SK-N-SH treated with all-trans-retinoic acid at 6 μM for 48 hours (cell line): ENCODE measurements at regions not wholly inside any gene's neighbourhood (a gene's known extent, or its start where the extent isn't known, plus 50 kb on each side); places are given as distances from the start of the nearest gene placed in this dataset.

ENCODE experiments used
- ATAC-seq: fragments of 200-7000 bp; cut with Tn5 transposase; 3 replicates; pipeline ENCODE4 v1.9.1; 2020; ENCODE audit warnings: mild to moderate bottlenecking, moderate library complexity
- ARNTL ChIP-seq: fragments of 450-650 bp; formaldehyde crosslinking; IDR thresholded peaks from 2 replicates; pipeline ENCODE4 v1.5.0; 2020; ENCODE audit warnings: low read depth, mild to moderate bottlenecking, moderate library complexity, borderline replicate concordance
- BACH2 ChIP-seq: fragments of 250-450 bp; sonication (Bioruptor Pico); IDR thresholded peaks from 2 replicates; pipeline ENCODE4 v1.9.0; 2021; ENCODE audit warnings: mild to moderate bottlenecking, borderline replicate concordance
- CSDC2 ChIP-seq: fragments of 250-450 bp; sonication (Bioruptor Pico); IDR thresholded peaks from 2 replicates; pipeline ENCODE4 v1.5.0; 2020; ENCODE audit warnings: mild to moderate bottlenecking, moderate library complexity
- ESRRG ChIP-seq: fragments of 250-450 bp; sonication (Bioruptor Pico); IDR thresholded peaks from 2 replicates; pipeline ENCODE4 v1.6.1; 2021; ENCODE audit warnings: mild to moderate bottlenecking
- GLIS3 ChIP-seq: fragments of 250-450 bp; sonication (Bioruptor Pico); IDR thresholded peaks from 2 replicates; pipeline ENCODE4 v1.5.0; 2020; ENCODE audit warnings: mild to moderate bottlenecking, moderate library complexity
- OSR1 ChIP-seq: fragments of 250-450 bp; sonication (Bioruptor Pico); IDR thresholded peaks from 2 replicates; pipeline ENCODE4 v1.8.0; 2022; ENCODE audit warnings: moderate library complexity, mild to moderate bottlenecking, inconsistent platforms
- PPARA ChIP-seq: fragments of 250-450 bp; sonication (Bioruptor Pico); IDR thresholded peaks from 2 replicates; pipeline ENCODE4 v1.5.0; 2020; ENCODE audit warnings: mild to moderate bottlenecking, borderline replicate concordance
- RARB ChIP-seq: fragments of 250-450 bp; sonication (Bioruptor Pico); IDR thresholded peaks from 2 replicates; pipeline ENCODE4 v1.8.0; 2021; ENCODE audit warnings: mild to moderate bottlenecking, moderate library complexity
- TCF4 ChIP-seq: fragments of 250-450 bp; sonication (Bioruptor Pico); IDR thresholded peaks from 2 replicates; pipeline ENCODE4 v1.8.0; 2021; ENCODE audit warnings: mild to moderate bottlenecking, moderate library complexity, borderline replicate concordance
- TOX ChIP-seq: fragments of 250-450 bp; sonication (Bioruptor Pico); IDR thresholded peaks from 2 replicates; pipeline ENCODE4 v1.8.0; 2021; ENCODE audit warnings: mild to moderate bottlenecking, moderate library complexity, borderline replicate concordance
- ZC3H10 ChIP-seq: fragments of 250-450 bp; sonication (Bioruptor Pico); IDR thresholded peaks from 2 replicates; pipeline ENCODE4 v1.5.1; 2021; ENCODE audit warnings: mild to moderate bottlenecking, moderate library complexity
- ZFP3 ChIP-seq: fragments of 250-450 bp; sonication (Bioruptor Pico); IDR thresholded peaks from 2 replicates; pipeline ENCODE4 v1.5.0; 2020; ENCODE audit warnings: mild to moderate bottlenecking, moderate library complexity
- ZFP30 ChIP-seq: fragments of 450-650 bp; formaldehyde crosslinking; IDR thresholded peaks from 2 replicates; pipeline ENCODE4 v1.5.0; 2022; ENCODE audit warnings: mild to moderate bottlenecking, moderate library complexity
- ZNF565 ChIP-seq: fragments of 450-650 bp; formaldehyde crosslinking; conservative IDR thresholded peaks from 2 replicates; pipeline ENCODE4 v1.5.0; 2020; ENCODE audit warnings: low read depth, mild to moderate bottlenecking, moderate library complexity
- ZNF70 ChIP-seq: fragments of 450-650 bp; formaldehyde crosslinking; IDR thresholded peaks from 2 replicates; pipeline ENCODE4 v1.5.0; 2020; ENCODE audit warnings: mild to moderate bottlenecking, moderate library complexity
- ZNF8 ChIP-seq: fragments of 450-650 bp; formaldehyde crosslinking; IDR thresholded peaks from 2 replicates; pipeline ENCODE4 v1.5.0; 2020; ENCODE audit warnings: mild to moderate bottlenecking, moderate library complexity
- TF ChIP-seq, protein P1 (sequence below): fragments of 250-450 bp; sonication (Bioruptor Pico); IDR thresholded peaks from 2 replicates; pipeline ENCODE4 v1.5.1; 2021; ENCODE audit warnings: mild to moderate bottlenecking, moderate library complexity
- TF ChIP-seq, protein P2 (sequence below): fragments of 250-450 bp; sonication (Bioruptor Pico); IDR thresholded peaks from 2 replicates; pipeline ENCODE4 v1.5.1; 2020; ENCODE audit warnings: low read depth, mild to moderate bottlenecking, moderate library complexity
- TF ChIP-seq, protein P3 (sequence below): fragments of 250-450 bp; sonication (Bioruptor Pico); IDR thresholded peaks from 2 replicates; pipeline ENCODE4 v1.8.0; 2020; ENCODE audit warnings: mild to moderate bottlenecking, moderate library complexity, borderline replicate concordance
- TF ChIP-seq, protein P4 (sequence below): fragments of 250-450 bp; sonication (Bioruptor Pico); IDR thresholded peaks from 2 replicates; pipeline ENCODE4 v1.5.0; 2020; ENCODE audit warnings: mild to moderate bottlenecking, moderate library complexity
- TF ChIP-seq, protein P5 (sequence below): fragments of 250-450 bp; sonication (Bioruptor Pico); IDR thresholded peaks from 2 replicates; pipeline ENCODE4 v1.8.0; 2021; ENCODE audit warnings: low read depth, mild to moderate bottlenecking, moderate library complexity, borderline replicate concordance

DNA sequence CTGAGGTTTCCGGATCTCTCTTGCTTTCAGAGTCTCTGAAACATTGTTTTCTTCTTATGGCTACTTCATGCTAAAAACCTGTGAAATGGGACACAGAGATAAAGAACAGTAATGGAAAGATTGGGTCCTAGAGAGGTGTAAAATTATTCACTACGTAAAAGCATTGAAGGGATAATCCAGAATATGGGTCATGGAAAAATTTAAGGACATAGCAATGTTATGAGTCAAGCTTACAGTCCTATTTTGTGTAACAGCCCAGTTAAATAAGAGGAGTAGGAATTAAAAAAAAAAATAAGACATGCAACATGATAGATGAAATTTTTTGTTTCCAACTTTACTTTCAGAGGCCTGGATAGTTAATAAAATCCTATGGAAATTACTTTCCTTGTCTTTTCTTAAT is 61.9 kb upstream of the ELL2 start:
- TF ChIP-seq ESRRG (CRISPR knock-in tag) (no peak), ZFP30 (CRISPR knock-in tag) (no peak), TOX (CRISPR knock-in tag) (no peak), GLIS3 (CRISPR knock-in tag) (no peak), PPARA (CRISPR knock-in tag) (no peak), BACH2 (CRISPR knock-in tag) (no peak), RARB (CRISPR knock-in tag) (no peak), ZC3H10 (CRISPR knock-in tag) (no peak), ZNF70 (CRISPR knock-in tag) (no peak), OSR1 (CRISPR knock-in tag) (no peak), CSDC2 (no peak), ZNF565 (CRISPR knock-in tag) (no peak), ZFP3 (no peak), ZNF8 (CRISPR knock-in tag) (no peak), TCF4 (CRISPR knock-in tag) (no peak)
- TF ChIP-seq, protein P1, sequence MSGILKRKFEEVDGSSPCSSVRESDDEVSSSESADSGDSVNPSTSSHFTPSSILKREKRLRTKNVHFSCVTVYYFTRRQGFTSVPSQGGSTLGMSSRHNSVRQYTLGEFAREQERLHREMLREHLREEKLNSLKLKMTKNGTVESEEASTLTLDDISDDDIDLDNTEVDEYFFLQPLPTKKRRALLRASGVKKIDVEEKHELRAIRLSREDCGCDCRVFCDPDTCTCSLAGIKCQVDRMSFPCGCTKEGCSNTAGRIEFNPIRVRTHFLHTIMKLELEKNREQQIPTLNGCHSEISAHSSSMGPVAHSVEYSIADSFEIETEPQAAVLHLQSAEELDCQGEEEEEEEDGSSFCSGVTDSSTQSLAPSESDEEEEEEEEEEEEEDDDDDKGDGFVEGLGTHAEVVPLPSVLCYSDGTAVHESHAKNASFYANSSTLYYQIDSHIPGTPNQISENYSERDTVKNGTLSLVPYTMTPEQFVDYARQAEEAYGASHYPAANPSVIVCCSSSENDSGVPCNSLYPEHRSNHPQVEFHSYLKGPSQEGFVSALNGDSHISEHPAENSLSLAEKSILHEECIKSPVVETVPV (CRISPR knock-in tag), result no peak
- TF ChIP-seq, protein P2, sequence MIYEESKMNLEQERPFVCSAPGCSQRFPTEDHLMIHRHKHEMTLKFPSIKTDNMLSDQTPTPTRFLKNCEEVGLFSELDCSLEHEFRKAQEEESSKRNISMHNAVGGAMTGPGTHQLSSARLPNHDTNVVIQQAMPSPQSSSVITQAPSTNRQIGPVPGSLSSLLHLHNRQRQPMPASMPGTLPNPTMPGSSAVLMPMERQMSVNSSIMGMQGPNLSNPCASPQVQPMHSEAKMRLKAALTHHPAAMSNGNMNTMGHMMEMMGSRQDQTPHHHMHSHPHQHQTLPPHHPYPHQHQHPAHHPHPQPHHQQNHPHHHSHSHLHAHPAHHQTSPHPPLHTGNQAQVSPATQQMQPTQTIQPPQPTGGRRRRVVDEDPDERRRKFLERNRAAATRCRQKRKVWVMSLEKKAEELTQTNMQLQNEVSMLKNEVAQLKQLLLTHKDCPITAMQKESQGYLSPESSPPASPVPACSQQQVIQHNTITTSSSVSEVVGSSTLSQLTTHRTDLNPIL, result no peak
- TF ChIP-seq, protein P3, sequence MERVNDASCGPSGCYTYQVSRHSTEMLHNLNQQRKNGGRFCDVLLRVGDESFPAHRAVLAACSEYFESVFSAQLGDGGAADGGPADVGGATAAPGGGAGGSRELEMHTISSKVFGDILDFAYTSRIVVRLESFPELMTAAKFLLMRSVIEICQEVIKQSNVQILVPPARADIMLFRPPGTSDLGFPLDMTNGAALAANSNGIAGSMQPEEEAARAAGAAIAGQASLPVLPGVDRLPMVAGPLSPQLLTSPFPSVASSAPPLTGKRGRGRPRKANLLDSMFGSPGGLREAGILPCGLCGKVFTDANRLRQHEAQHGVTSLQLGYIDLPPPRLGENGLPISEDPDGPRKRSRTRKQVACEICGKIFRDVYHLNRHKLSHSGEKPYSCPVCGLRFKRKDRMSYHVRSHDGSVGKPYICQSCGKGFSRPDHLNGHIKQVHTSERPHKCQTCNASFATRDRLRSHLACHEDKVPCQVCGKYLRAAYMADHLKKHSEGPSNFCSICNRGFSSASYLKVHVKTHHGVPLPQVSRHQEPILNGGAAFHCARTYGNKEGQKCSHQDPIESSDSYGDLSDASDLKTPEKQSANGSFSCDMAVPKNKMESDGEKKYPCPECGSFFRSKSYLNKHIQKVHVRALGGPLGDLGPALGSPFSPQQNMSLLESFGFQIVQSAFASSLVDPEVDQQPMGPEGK (CRISPR knock-in tag), result no peak
- TF ChIP-seq, protein P4, sequence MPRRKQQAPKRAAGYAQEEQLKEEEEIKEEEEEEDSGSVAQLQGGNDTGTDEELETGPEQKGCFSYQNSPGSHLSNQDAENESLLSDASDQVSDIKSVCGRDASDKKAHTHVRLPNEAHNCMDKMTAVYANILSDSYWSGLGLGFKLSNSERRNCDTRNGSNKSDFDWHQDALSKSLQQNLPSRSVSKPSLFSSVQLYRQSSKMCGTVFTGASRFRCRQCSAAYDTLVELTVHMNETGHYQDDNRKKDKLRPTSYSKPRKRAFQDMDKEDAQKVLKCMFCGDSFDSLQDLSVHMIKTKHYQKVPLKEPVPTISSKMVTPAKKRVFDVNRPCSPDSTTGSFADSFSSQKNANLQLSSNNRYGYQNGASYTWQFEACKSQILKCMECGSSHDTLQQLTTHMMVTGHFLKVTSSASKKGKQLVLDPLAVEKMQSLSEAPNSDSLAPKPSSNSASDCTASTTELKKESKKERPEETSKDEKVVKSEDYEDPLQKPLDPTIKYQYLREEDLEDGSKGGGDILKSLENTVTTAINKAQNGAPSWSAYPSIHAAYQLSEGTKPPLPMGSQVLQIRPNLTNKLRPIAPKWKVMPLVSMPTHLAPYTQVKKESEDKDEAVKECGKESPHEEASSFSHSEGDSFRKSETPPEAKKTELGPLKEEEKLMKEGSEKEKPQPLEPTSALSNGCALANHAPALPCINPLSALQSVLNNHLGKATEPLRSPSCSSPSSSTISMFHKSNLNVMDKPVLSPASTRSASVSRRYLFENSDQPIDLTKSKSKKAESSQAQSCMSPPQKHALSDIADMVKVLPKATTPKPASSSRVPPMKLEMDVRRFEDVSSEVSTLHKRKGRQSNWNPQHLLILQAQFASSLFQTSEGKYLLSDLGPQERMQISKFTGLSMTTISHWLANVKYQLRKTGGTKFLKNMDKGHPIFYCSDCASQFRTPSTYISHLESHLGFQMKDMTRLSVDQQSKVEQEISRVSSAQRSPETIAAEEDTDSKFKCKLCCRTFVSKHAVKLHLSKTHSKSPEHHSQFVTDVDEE (CRISPR knock-in tag), result no peak
- TF ChIP-seq, protein P5, sequence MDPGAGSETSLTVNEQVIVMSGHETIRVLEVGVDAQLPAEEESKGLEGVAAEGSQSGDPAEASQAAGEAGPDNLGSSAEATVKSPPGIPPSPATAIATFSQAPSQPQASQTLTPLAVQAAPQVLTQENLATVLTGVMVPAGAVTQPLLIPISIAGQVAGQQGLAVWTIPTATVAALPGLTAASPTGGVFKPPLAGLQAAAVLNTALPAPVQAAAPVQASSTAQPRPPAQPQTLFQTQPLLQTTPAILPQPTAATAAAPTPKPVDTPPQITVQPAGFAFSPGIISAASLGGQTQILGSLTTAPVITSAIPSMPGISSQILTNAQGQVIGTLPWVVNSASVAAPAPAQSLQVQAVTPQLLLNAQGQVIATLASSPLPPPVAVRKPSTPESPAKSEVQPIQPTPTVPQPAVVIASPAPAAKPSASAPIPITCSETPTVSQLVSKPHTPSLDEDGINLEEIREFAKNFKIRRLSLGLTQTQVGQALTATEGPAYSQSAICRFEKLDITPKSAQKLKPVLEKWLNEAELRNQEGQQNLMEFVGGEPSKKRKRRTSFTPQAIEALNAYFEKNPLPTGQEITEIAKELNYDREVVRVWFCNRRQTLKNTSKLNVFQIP (CRISPR knock-in tag), result no peak
- peak; percentile 60 for ATAC-seq

DNA sequence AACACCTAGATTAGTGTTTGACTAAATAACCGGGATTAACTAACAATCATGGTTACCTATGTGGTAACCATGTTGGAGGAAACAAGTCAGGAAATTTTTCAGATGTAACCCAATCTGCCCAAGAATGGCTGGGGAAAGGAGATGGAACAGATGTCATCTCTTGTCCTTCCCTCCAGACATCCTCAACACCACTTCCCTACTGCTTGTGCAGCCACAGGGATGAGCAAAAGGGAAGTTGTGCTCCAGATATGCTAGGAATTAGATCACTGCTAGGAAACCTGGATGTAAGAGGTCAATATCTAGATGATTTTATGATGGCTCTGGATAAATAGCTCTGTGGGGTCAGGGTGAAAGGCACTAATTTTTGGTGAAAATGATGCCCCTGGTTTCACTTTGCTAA is 61.3 kb upstream of the ELL2 start:
- ATAC-seq, result peak; percentile 46; the same call in 2 of the 3 replicates

DNA sequence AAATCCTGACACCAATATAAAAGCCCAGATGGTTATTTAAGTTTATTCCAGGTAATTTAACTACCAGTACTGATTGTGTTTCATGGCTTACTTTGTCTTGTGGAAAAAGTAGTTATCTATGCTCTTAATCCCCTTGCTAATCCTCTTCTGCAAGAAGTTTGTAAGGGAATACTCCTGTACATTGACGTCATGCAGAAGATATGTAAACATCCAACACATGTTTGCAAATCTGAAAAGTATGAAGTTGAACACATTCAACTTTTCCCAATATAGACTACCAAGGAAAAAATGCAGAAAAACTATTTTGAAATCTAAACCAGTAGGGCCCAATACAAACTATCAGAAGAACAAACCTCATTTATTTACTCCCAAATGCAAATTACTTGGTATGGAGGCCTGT is 56.3 kb upstream of the ELL2 start:
- ATAC-seq, result no peak
- TF ChIP-seq, protein P1 (CRISPR knock-in tag), result no peak
- TF ChIP-seq ZNF565 (CRISPR knock-in tag) (no peak), RARB (CRISPR knock-in tag) (no peak), CSDC2 (no peak), ARNTL (CRISPR knock-in tag) (no peak), ZNF70 (CRISPR knock-in tag) (no peak), PPARA (CRISPR knock-in tag) (no peak), BACH2 (CRISPR knock-in tag) (no peak), ZFP30 (CRISPR knock-in tag) (no peak), ESRRG (CRISPR knock-in tag) (no peak), ZFP3 (no peak), TOX (CRISPR knock-in tag) (no peak)
- TF ChIP-seq, protein P2, result no peak
- TF ChIP-seq, protein P4 (CRISPR knock-in tag), result no peak

More for the DNA sequence above, 61.3 kb upstream of the ELL2 start:
- no peak for TF ChIP-seq ZNF8 (CRISPR knock-in tag)
- TF ChIP-seq ZFP30 (CRISPR knock-in tag), result no peak
